ENCODE measurements at regions not wholly inside any gene's neighbourhood (a gene's known extent, or its start where the extent isn't known, plus 50 kb on each side); places are given as distances from the start of the nearest gene placed in this dataset.

- intact Hi-C loops (cut with DNase I; ENCODE audit: low total_unique reads) (no loop called here), in situ Hi-C loops (cut with MboI; ENCODE audit: low sequenced_read_pairs in 4 of 4) (no loop called here)
- Histone ChIP-seq H3K9me3 (no peaks in the 10 kb centered on the region), H3K27me3 (no peaks in the 10 kb centered on the region), H3K4me1 (no peaks in the 10 kb centered on the region), H3K4me3 (no peak overlapping the region), H3K36me3 (no peaks in the 10 kb centered on the region), H3K27ac (no peak overlapping the region)
- TF ChIP-seq POLR2A (IDR thresholded peaks at IDR 0.05), result no peak
- no peak for TF ChIP-seq CTCF (IDR thresholded peaks at IDR 0.05 in 4 of 5, conservative IDR thresholded peaks at IDR 0.05 in 1 of 5)
- no peak for ATAC-seq
- no peak for DNase-seq
Observed at GRCh38 chr4:141570290-141570689, 66.1 kb upstream of the IL15 start.

GRCh38 chr4:141571362-141571761 lies 65.0 kb upstream of the IL15 start:
- no peak for TF ChIP-seq POLR2A (IDR thresholded peaks at IDR 0.05)
- TF ChIP-seq CTCF (IDR thresholded peaks at IDR 0.05 in 4 of 5, conservative IDR thresholded peaks at IDR 0.05 in 1 of 5), result no peak
- Histone ChIP-seq H3K4me1 (no peaks in the 10 kb centered on the region), H3K36me3 (no peaks in the 10 kb centered on the region), H3K9me3 (no peaks in the 10 kb centered on the region), H3K27ac (no peak overlapping the region), H3K4me3 (no peak overlapping the region), H3K27me3 (no peaks in the 10 kb centered on the region)
- no peak for ATAC-seq
- in situ Hi-C loops (cut with MboI; ENCODE audit: low sequenced_read_pairs in 4 of 4), result no loop called here
- intact Hi-C loops (cut with DNase I; ENCODE audit: low total_unique reads), result no loop called here
- DNase-seq, result no peak

- no peak for ATAC-seq
- Histone ChIP-seq H3K36me3 (no peaks in the 10 kb centered on the region), H3K27ac (no peak overlapping the region), H3K9me3 (no peaks in the 10 kb centered on the region), H3K27me3 (no peaks in the 10 kb centered on the region), H3K4me3 (no peak overlapping the region), H3K4me1 (no peaks in the 10 kb centered on the region)
- DNase-seq, result no peak
- intact Hi-C loops (cut with DNase I; ENCODE audit: low total_unique reads) (no loop called here), in situ Hi-C loops (cut with MboI; ENCODE audit: low sequenced_read_pairs in 4 of 4) (no loop called here)
- TF ChIP-seq POLR2A (IDR thresholded peaks at IDR 0.05) (no peak), CTCF (IDR thresholded peaks at IDR 0.05 in 4 of 5, conservative IDR thresholded peaks at IDR 0.05 in 1 of 5) (no peak)
Observed at GRCh38 chr4:141571793-141572192, 64.6 kb upstream of the IL15 start.

- Histone ChIP-seq H3K9me3 (no peaks in the 10 kb centered on the region), H3K27me3 (no peaks in the 10 kb centered on the region), H3K4me3 (no peak overlapping the region), H3K27ac (no peak overlapping the region), H3K4me1 (no peaks in the 10 kb centered on the region), H3K36me3 (no peaks in the 10 kb centered on the region)
- intact Hi-C loops (cut with DNase I; ENCODE audit: low total_unique reads), result no loop called here
- in situ Hi-C loops (cut with MboI; ENCODE audit: low sequenced_read_pairs in 4 of 4), result no loop called here
- TF ChIP-seq POLR2A (IDR thresholded peaks at IDR 0.05), result no peak
- no peak for TF ChIP-seq CTCF (IDR thresholded peaks at IDR 0.05 in 4 of 5, conservative IDR thresholded peaks at IDR 0.05 in 1 of 5)
- ATAC-seq (no peak), DNase-seq (no peak)
Observed at GRCh38 chr4:141573678-141574077, 62.7 kb upstream of the IL15 start.

- Histone ChIP-seq H3K27ac (no peak overlapping the region), H3K4me1 (no peaks in the 10 kb centered on the region), H3K27me3 (no peaks in the 10 kb centered on the region), H3K9me3 (no peaks in the 10 kb centered on the region), H3K4me3 (no peak overlapping the region), H3K36me3 (no peaks in the 10 kb centered on the region)
- no peak for DNase-seq
- in situ Hi-C loops (cut with MboI; ENCODE audit: low sequenced_read_pairs in 4 of 4) (no loop called here), intact Hi-C loops (cut with DNase I; ENCODE audit: low total_unique reads) (no loop called here)
- TF ChIP-seq CTCF (IDR thresholded peaks at IDR 0.05 in 4 of 5, conservative IDR thresholded peaks at IDR 0.05 in 1 of 5) (no peak), POLR2A (IDR thresholded peaks at IDR 0.05) (no peak)
- no peak for ATAC-seq
Observed at GRCh38 chr4:141575884-141576283, 60.5 kb upstream of the IL15 start.
